NB4 (cell line): ENCODE measurements at regions not wholly inside any gene's neighbourhood (a gene's known extent, or its start where the extent isn't known, plus 50 kb on each side); places are given as distances from the start of the nearest gene placed in this dataset.
"Not testable (repeated sequence)": the region's sequence is repeated elsewhere in the genome, so short reads cannot be mapped to it uniquely, and the experiment has no call there.

ENCODE experiments used
- DNase-seq: peaks from one replicate; pipeline ENCODE4 v3.0.0; 2010; ENCODE audit warnings: low read depth
- H3K4me3 ChIP-seq: one replicate; pipeline ENCODE4 v1.5.1; 2011; ENCODE audit warnings: mild to moderate bottlenecking, low read depth, low read length, moderate library complexity
- CTCF ChIP-seq: IDR thresholded peaks from one replicate; pipeline ENCODE4 v1.5.1; 2012; ENCODE audit warnings: low read depth, low read length
- MAX ChIP-seq: IDR thresholded peaks from 2 replicates; pipeline ENCODE4 v1.6.1; 2011; ENCODE audit warnings: low read depth, low read length
- MYC ChIP-seq: IDR thresholded peaks from 2 replicates; pipeline ENCODE4 v1.6.1; 2011; ENCODE audit warnings: low read depth, low read length
- POLR2A ChIP-seq: IDR thresholded peaks from 2 replicates; pipeline ENCODE4 v1.6.1; 2011; ENCODE audit warnings: mild to moderate bottlenecking; ENCODE audit not compliant: insufficient read length; ENCODE audit errors: extremely low read depth

- DNase-seq: no peak
- TF ChIP-seq POLR2A (no peak), MYC (no peak), MAX (no peak), CTCF (no peak)
- H3K4me3 ChIP-seq: no peak overlapping the region
Observed at GRCh38 chr5:158450751-158451171, 591.8 kb upstream of the CLINT1 start.

- not testable (repeated sequence) for DNase-seq, H3K4me3 ChIP-seq
Observed at GRCh38 chr5:158446761-158447160, 587.8 kb upstream of the CLINT1 start.

- DNase-seq, H3K4me3 ChIP-seq: not testable (repeated sequence)
Observed at GRCh38 chr5:158439204-158439603, 580.3 kb upstream of the CLINT1 start.

- no peak overlapping the region for H3K4me3 ChIP-seq
- TF ChIP-seq POLR2A: no peak
- peak; percentile 89 for DNase-seq
Observed at GRCh38 chr5:158436271-158437065, 577.5 kb upstream of the CLINT1 start.

- H3K4me3 ChIP-seq: peak overlapping the region; percentile 1
- TF ChIP-seq MYC: no peak
- no peak for TF ChIP-seq POLR2A
- no peak for TF ChIP-seq CTCF
- TF ChIP-seq MAX: no peak
- DNase-seq: peak; percentile 83
Observed at GRCh38 chr5:158435161-158435616, 576.2 kb upstream of the CLINT1 start.

GRCh38 chr5:158434749-158435148 lies 575.8 kb upstream of the CLINT1 start:
- peak; percentile 54 for DNase-seq
- TF ChIP-seq POLR2A (no peak), MYC (0 out of 2 replicates have a peak, but pooled peaks have one; percentile 18), CTCF (no peak), MAX (0 out of 2 replicates have a peak, but pooled peaks have one; percentile 13)
- H3K4me3 ChIP-seq: no peak overlapping the region

- DNase-seq: no peak
- no peak overlapping the region for H3K4me3 ChIP-seq
- TF ChIP-seq MAX: no peak
- TF ChIP-seq POLR2A: no peak
- no peak for TF ChIP-seq CTCF
- TF ChIP-seq MYC: no peak
Observed at GRCh38 chr5:158433634-158434033, 574.7 kb upstream of the CLINT1 start.
